ENCODE measurements at regions not wholly inside any gene's neighbourhood (a gene's known extent, or its start where the extent isn't known, plus 50 kb on each side); places are given as distances from the start of the nearest gene placed in this dataset.

- Histone ChIP-seq H3K4me3 (ENCODE audit: low read length) (no peak overlapping the region), H3K9me3 (ENCODE audit: low read length) (no peaks in the 10 kb centered on the region), H3F3A (ENCODE audit: insufficient read depth, low read length, poor library complexity, severe bottlenecking) (no peaks in the 10 kb centered on the region), H3K4me2 (ENCODE audit: low read length) (no peak overlapping the region), H3K27me3 (ENCODE audit: insufficient read depth, low read depth, low read length) (no peaks in the 10 kb centered on the region), H4K20me1 (ENCODE audit: insufficient read depth) (no peaks in the 10 kb centered on the region), H3K9ac (ENCODE audit: low read length) (no peak overlapping the region), H3K9me2 (ENCODE audit: insufficient read depth, low read length) (no peaks in the 10 kb centered on the region), H2AFZ (ENCODE audit: low read depth, low read length) (no peak overlapping the region), H3K79me2 (replicated peaks; ENCODE audit: insufficient read depth, low read length) (no peaks in the 10 kb centered on the region), H3K36me3 (ENCODE audit: insufficient read depth, low read length) (no peaks in the 10 kb centered on the region), H3K27ac (ENCODE audit: low read length) (no peak overlapping the region)
- no peak for TF ChIP-seq CTCF (IDR thresholded peaks at IDR 0.05; ENCODE audit: poor library complexity, severe bottlenecking)
- TF ChIP-seq EZH2 (IDR thresholded peaks at IDR 0.05; ENCODE audit: borderline replicate concordance, insufficient read depth, low read length, poor library complexity, severe bottlenecking), result no peak
- no peak for TF ChIP-seq MXI1 (conservative IDR thresholded peaks at IDR 0.05; ENCODE audit: poor library complexity, severe bottlenecking)
- TF ChIP-seq RAD21 (conservative IDR thresholded peaks at IDR 0.05), result no peak
- no peak for TF ChIP-seq SMC3 (conservative IDR thresholded peaks at IDR 0.05; ENCODE audit: poor library complexity)
- no peak for TF ChIP-seq REST (IDR thresholded peaks at IDR 0.05; ENCODE audit: borderline replicate concordance)
- no peak for TF ChIP-seq TAF1 (IDR thresholded peaks at IDR 0.05; ENCODE audit: low read depth)
- no peak for TF ChIP-seq EP300 (conservative IDR thresholded peaks at IDR 0.05; ENCODE audit: poor library complexity, severe bottlenecking)
- TF ChIP-seq POLR2AphosphoS5 (IDR thresholded peaks at IDR 0.05), result no peak
These were observed 1053.3 kb downstream of the VRK1 start for GRCh38 chr14:97850466-97850865.

- no peaks in the 10 kb centered on the region for H3K27me3 ChIP-seq (ENCODE audit: insufficient read depth, low read depth, low read length)
- H3K9me2 ChIP-seq (ENCODE audit: insufficient read depth, low read length), result no peaks in the 10 kb centered on the region
- no peak for TF ChIP-seq TAF1 (IDR thresholded peaks at IDR 0.05; ENCODE audit: low read depth)
- TF ChIP-seq SMC3 (conservative IDR thresholded peaks at IDR 0.05; ENCODE audit: poor library complexity), result no peak
- TF ChIP-seq EZH2 (IDR thresholded peaks at IDR 0.05; ENCODE audit: borderline replicate concordance, insufficient read depth, low read length, poor library complexity, severe bottlenecking), result no peak
- TF ChIP-seq CTCF (IDR thresholded peaks at IDR 0.05; ENCODE audit: poor library complexity, severe bottlenecking), result no peak
- H3K9me3 ChIP-seq (ENCODE audit: low read length), result no peaks in the 10 kb centered on the region
- no peaks in the 10 kb centered on the region for H4K20me1 ChIP-seq (ENCODE audit: insufficient read depth)
- no peak overlapping the region for H2AFZ ChIP-seq (ENCODE audit: low read depth, low read length)
- H3F3A ChIP-seq (ENCODE audit: insufficient read depth, low read length, poor library complexity, severe bottlenecking), result no peaks in the 10 kb centered on the region
- H3K27ac ChIP-seq (ENCODE audit: low read length), result no peak overlapping the region
- H3K36me3 ChIP-seq (ENCODE audit: insufficient read depth, low read length), result no peaks in the 10 kb centered on the region
- no peaks in the 10 kb centered on the region for H3K79me2 ChIP-seq (replicated peaks; ENCODE audit: insufficient read depth, low read length)
- H3K4me3 ChIP-seq (ENCODE audit: low read length), result no peak overlapping the region
- H3K4me2 ChIP-seq (ENCODE audit: low read length), result no peak overlapping the region
- H3K9ac ChIP-seq (ENCODE audit: low read length), result no peak overlapping the region
These were observed 1053.7 kb downstream of the VRK1 start for GRCh38 chr14:97850886-97851285.

All from neural cell (in vitro differentiated cells).